Activated CD4-positive, alpha-beta memory T cell treated with anti-CD3 and anti-CD28 coated beads for 36 hours (primary cell): ENCODE measurements at regions not wholly inside any gene's neighbourhood (a gene's known extent, or its start where the extent isn't known, plus 50 kb on each side); places are given as distances from the start of the nearest gene placed in this dataset.

Experiments
- CTCF ChIA-PET: fragments of 350-600 bp; sonication (Branson Sonifier 250); formaldehyde crosslinking; loops from one replicate; lab custom pipeline; 2021; ENCODE audit warnings: antibody characterized with exemption, inconsistent platforms; lab: Charles Lee
- POLR2A ChIA-PET: fragments of 350-600 bp; sonication (Branson Sonifier 250); formaldehyde crosslinking; loops from one replicate; lab custom pipeline; 2021; ENCODE audit warnings: antibody characterized with exemption; lab: Charles Lee
- DNase-seq: peaks from one replicate; pipeline ENCODE4 v3.0.0-alpha.2; 2020
- H3K27ac Mint-ChIP-seq: one replicate; pipeline ENCODE4 v1.8.0; 2021; ENCODE audit warnings: mixed read lengths
- H3K27me3 Mint-ChIP-seq: one replicate; pipeline ENCODE4 v1.8.0; 2021; ENCODE audit warnings: mixed read lengths
- H3K36me3 Mint-ChIP-seq: one replicate; pipeline ENCODE4 v1.8.0; 2021; ENCODE audit warnings: mixed read lengths
- H3K4me1 Mint-ChIP-seq: one replicate; pipeline ENCODE4 v1.8.0; 2021; ENCODE audit warnings: low read depth, mixed read lengths
- H3K4me3 Mint-ChIP-seq: one replicate; pipeline ENCODE4 v1.8.0; 2021; ENCODE audit warnings: mild to moderate bottlenecking, mixed read lengths
- H3K9me3 Mint-ChIP-seq: one replicate; pipeline ENCODE4 v1.8.0; 2021; ENCODE audit warnings: mixed read lengths
- intact Hi-C: fragments of 100-400 bp; cut with micrococcal nuclease; formaldehyde crosslinking; loops from one replicate; pipeline ENCODE4 v1.15.1; 2023

GRCh38 chr1:29861446-29861845, 625.1 kb downstream of the PTPRU start:
- CTCF ChIA-PET: no interaction called here
- H3K4me1 Mint-ChIP-seq: no peaks in the 10 kb centered on the region
- no peak for DNase-seq
- peaks cover 16% of the 10 kb centered on the region for H3K27me3 Mint-ChIP-seq
- POLR2A ChIA-PET: no interaction called here
- no peak overlapping the region for H3K27ac Mint-ChIP-seq
- no peak overlapping the region for H3K4me3 Mint-ChIP-seq
- H3K36me3 Mint-ChIP-seq: no peaks in the 10 kb centered on the region
- intact Hi-C loops: no loop called here
- H3K9me3 Mint-ChIP-seq: peaks cover 17% of the 10 kb centered on the region

- ChIA-PET POLR2A (no interaction called here), CTCF (no interaction called here)
- H3K9me3 Mint-ChIP-seq: peaks cover 17% of the 10 kb centered on the region
- no peak overlapping the region for H3K27ac Mint-ChIP-seq
- no peak overlapping the region for H3K4me3 Mint-ChIP-seq
- no peak for DNase-seq
- peaks cover 16% of the 10 kb centered on the region for H3K27me3 Mint-ChIP-seq
- no peaks in the 10 kb centered on the region for H3K36me3 Mint-ChIP-seq
- intact Hi-C loops: no loop called here
- no peaks in the 10 kb centered on the region for H3K4me1 Mint-ChIP-seq
These were observed 624.4 kb downstream of the PTPRU start for GRCh38 chr1:29860681-29861080.

- Mint-ChIP-seq H3K27me3 (peaks cover 16% of the 10 kb centered on the region), H3K9me3 (peaks cover 17% of the 10 kb centered on the region), H3K4me3 (no peak overlapping the region), H3K36me3 (no peaks in the 10 kb centered on the region), H3K27ac (no peak overlapping the region), H3K4me1 (no peaks in the 10 kb centered on the region)
- DNase-seq: no peak
- CTCF ChIA-PET: no interaction called here
- intact Hi-C loops: no loop called here
- POLR2A ChIA-PET: no interaction called here
These were observed 623.7 kb downstream of the PTPRU start for GRCh38 chr1:29860056-29860455.

- Mint-ChIP-seq H3K9me3 (peaks cover 17% of the 10 kb centered on the region), H3K4me3 (no peak overlapping the region), H3K36me3 (no peaks in the 10 kb centered on the region), H3K27me3 (peaks cover 16% of the 10 kb centered on the region), H3K27ac (no peak overlapping the region), H3K4me1 (no peaks in the 10 kb centered on the region)
- intact Hi-C loops: no loop called here
- DNase-seq: no peak
- POLR2A ChIA-PET: no interaction called here
- CTCF ChIA-PET: no interaction called here
These were observed 622.8 kb downstream of the PTPRU start for GRCh38 chr1:29859126-29859525.

GRCh38 chr1:29858646-29859045, 622.3 kb downstream of the PTPRU start:
- H3K9me3 Mint-ChIP-seq: peaks cover 17% of the 10 kb centered on the region
- ChIA-PET CTCF (no interaction called here), POLR2A (no interaction called here)
- H3K4me3 Mint-ChIP-seq: no peak overlapping the region
- H3K36me3 Mint-ChIP-seq: no peaks in the 10 kb centered on the region
- intact Hi-C loops: no loop called here
- no peak for DNase-seq
- no peaks in the 10 kb centered on the region for H3K4me1 Mint-ChIP-seq
- H3K27me3 Mint-ChIP-seq: peaks cover 16% of the 10 kb centered on the region
- H3K27ac Mint-ChIP-seq: no peak overlapping the region

- no peak overlapping the region for H3K27ac Mint-ChIP-seq
- H3K9me3 Mint-ChIP-seq: peaks cover 15% of the 10 kb centered on the region
- no peak for DNase-seq
- peaks cover 16% of the 10 kb centered on the region for H3K27me3 Mint-ChIP-seq
- intact Hi-C loops: no loop called here
- no peaks in the 10 kb centered on the region for H3K36me3 Mint-ChIP-seq
- POLR2A ChIA-PET: no interaction called here
- no peak overlapping the region for H3K4me3 Mint-ChIP-seq
- H3K4me1 Mint-ChIP-seq: no peaks in the 10 kb centered on the region
- CTCF ChIA-PET: no interaction called here
These were observed 620.2 kb downstream of the PTPRU start for GRCh38 chr1:29856340-29857114.

GRCh38 chr1:29855561-29856160, 619.3 kb downstream of the PTPRU start:
- no peak overlapping the region for H3K27ac Mint-ChIP-seq
- H3K27me3 Mint-ChIP-seq: peaks cover 16% of the 10 kb centered on the region
- no peaks in the 10 kb centered on the region for H3K4me1 Mint-ChIP-seq
- no peak for DNase-seq
- POLR2A ChIA-PET: no interaction called here
- intact Hi-C loops: no loop called here
- no peaks in the 10 kb centered on the region for H3K36me3 Mint-ChIP-seq
- H3K4me3 Mint-ChIP-seq: no peak overlapping the region
- CTCF ChIA-PET: no interaction called here
- peaks cover 6% of the 10 kb centered on the region for H3K9me3 Mint-ChIP-seq

GRCh38 chr1:29854700-29855276, 618.5 kb downstream of the PTPRU start:
- no peaks in the 10 kb centered on the region for H3K4me1 Mint-ChIP-seq
- no peak for DNase-seq
- ChIA-PET POLR2A (no interaction called here), CTCF (no interaction called here)
- intact Hi-C loops: loop anchor here (5.0 kb wide), 1 partner anchor 617 kb away; the partner anchor contains the start of gene PTPRU
- H3K27ac Mint-ChIP-seq: no peak overlapping the region
- no peaks in the 10 kb centered on the region for H3K36me3 Mint-ChIP-seq
- H3K27me3 Mint-ChIP-seq: peaks cover 15% of the 10 kb centered on the region
- H3K9me3 Mint-ChIP-seq: no peaks in the 10 kb centered on the region
- no peak overlapping the region for H3K4me3 Mint-ChIP-seq

- intact Hi-C loops: loop anchor here (5.0 kb wide), 1 partner anchor 617 kb away; the partner anchor contains the start of gene PTPRU
- CTCF ChIA-PET: no interaction called here
- Mint-ChIP-seq H3K9me3 (no peaks in the 10 kb centered on the region), H3K36me3 (no peaks in the 10 kb centered on the region), H3K27me3 (peaks cover 14% of the 10 kb centered on the region), H3K27ac (no peak overlapping the region), H3K4me1 (no peaks in the 10 kb centered on the region), H3K4me3 (no peak overlapping the region)
- DNase-seq: no peak
- POLR2A ChIA-PET: no interaction called here
These were observed 617.5 kb downstream of the PTPRU start for GRCh38 chr1:29853716-29854330.

- H3K4me3 Mint-ChIP-seq: no peak overlapping the region
- H3K36me3 Mint-ChIP-seq: no peaks in the 10 kb centered on the region
- intact Hi-C loops: loop anchor here (5.0 kb wide), 1 partner anchor 615 kb away; the partner anchor contains the start of gene PTPRU
- no peaks in the 10 kb centered on the region for H3K4me1 Mint-ChIP-seq
- DNase-seq: no peak
- CTCF ChIA-PET: no interaction called here
- POLR2A ChIA-PET: no interaction called here
- peaks cover 8% of the 10 kb centered on the region for H3K27me3 Mint-ChIP-seq
- no peaks in the 10 kb centered on the region for H3K9me3 Mint-ChIP-seq
- no peak overlapping the region for H3K27ac Mint-ChIP-seq
These were observed 615.9 kb downstream of the PTPRU start for GRCh38 chr1:29852248-29852647.

- CTCF ChIA-PET: no interaction called here
- Mint-ChIP-seq H3K36me3 (no peaks in the 10 kb centered on the region), H3K4me1 (no peaks in the 10 kb centered on the region), H3K4me3 (no peak overlapping the region), H3K27ac (no peak overlapping the region), H3K27me3 (peaks cover 10% of the 10 kb centered on the region), H3K9me3 (no peaks in the 10 kb centered on the region)
- intact Hi-C loops: loop anchor here (5.0 kb wide), 1 partner anchor 614 kb away; the partner anchor contains the start of gene PTPRU
- POLR2A ChIA-PET: no interaction called here
- no peak for DNase-seq
These were observed 615.4 kb downstream of the PTPRU start for GRCh38 chr1:29851691-29852090.
